Loucy (cell line): ENCODE measurements at regions not wholly inside any gene's neighbourhood (a gene's known extent, or its start where the extent isn't known, plus 50 kb on each side); places are given as distances from the start of the nearest gene placed in this dataset.

Experiments
- H2AFZ ChIP-seq: fragments of 200-600 bp; sonication (generic); 2 replicates; pipeline ENCODE4 v1.6.0; 2016; ENCODE audit warnings: antibody characterized with exemption, mild to moderate bottlenecking, low read length, moderate library complexity
- H3F3A ChIP-seq: fragments of 200-600 bp; 2 replicates; pipeline ENCODE4 v1.6.0; 2016; ENCODE audit warnings: antibody characterized with exemption, low read depth, mild to moderate bottlenecking
- H3K27me3 ChIP-seq: fragments of 200-600 bp; sonication (generic); 2 replicates; pipeline ENCODE4 v1.6.1; 2014; ENCODE audit warnings: low read length, mild to moderate bottlenecking; ENCODE audit not compliant: insufficient read depth, poor library complexity, severe bottlenecking
- H3K36me3 ChIP-seq: fragments of 200-600 bp; sonication (generic); 2 replicates; pipeline ENCODE4 v1.6.1; 2016; ENCODE audit warnings: low read length; ENCODE audit not compliant: insufficient read depth
- H3K4me1 ChIP-seq: fragments of 200-600 bp; sonication (generic); 2 replicates; pipeline ENCODE4 v1.5.1; 2014; ENCODE audit warnings: low read length, mild to moderate bottlenecking; ENCODE audit not compliant: insufficient read depth, poor library complexity, severe bottlenecking
- H3K4me2 ChIP-seq: fragments of 200-600 bp; sonication (generic); 2 replicates; pipeline ENCODE4 v1.6.0; 2014; ENCODE audit warnings: antibody characterized with exemption, low read length, low read depth, mild to moderate bottlenecking; ENCODE audit not compliant: poor library complexity, severe bottlenecking
- H3K4me3 ChIP-seq: fragments of 200-600 bp; sonication (generic); 2 replicates; pipeline ENCODE4 v1.5.1; 2014; ENCODE audit warnings: low read length, mild to moderate bottlenecking, mixed read lengths; ENCODE audit not compliant: poor library complexity, severe bottlenecking
- H3K79me2 ChIP-seq: fragments of 200-600 bp; sonication (generic); 2 replicates; pipeline ENCODE4 v1.6.1; 2014; ENCODE audit warnings: low read length; ENCODE audit not compliant: insufficient read depth
- H3K9ac ChIP-seq: fragments of 200-600 bp; sonication (generic); 2 replicates; pipeline ENCODE4 v1.6.0; 2014; ENCODE audit warnings: mild to moderate bottlenecking, low read depth, low read length, moderate library complexity; ENCODE audit not compliant: poor library complexity, severe bottlenecking
- H3K9me2 ChIP-seq: fragments of 200-600 bp; sonication (generic); replicated peaks from 2 replicates; pipeline ENCODE4 v1.6.1; 2016; ENCODE audit warnings: low read depth, low read length, mixed read lengths
- H3K9me3 ChIP-seq: fragments of 200-600 bp; sonication (generic); 2 replicates; pipeline ENCODE4 v1.6.1; 2014; ENCODE audit warnings: mild to moderate bottlenecking, antibody characterized with exemption, low read length, low read depth; ENCODE audit not compliant: insufficient read depth
- H4K20me1 ChIP-seq: fragments of 200-600 bp; sonication (generic); 2 replicates; pipeline ENCODE4 v1.6.0; 2014; ENCODE audit warnings: antibody characterized with exemption, low read length, mild to moderate bottlenecking; ENCODE audit not compliant: insufficient read depth, poor library complexity, severe bottlenecking
- CTCF ChIP-seq: fragments of 200-600 bp; sonication (generic); conservative IDR thresholded peaks from 2 replicates; pipeline ENCODE4 v1.5.1; 2014; ENCODE audit warnings: mild to moderate bottlenecking, antibody characterized with exemption, low read length
- EZH2phosphoT487 ChIP-seq: fragments of 200-600 bp; IDR thresholded peaks from 2 replicates; pipeline ENCODE4 v1.6.1; 2018; ENCODE audit warnings: antibody characterized with exemption, mild to moderate bottlenecking, moderate library complexity, borderline replicate concordance

DNA sequence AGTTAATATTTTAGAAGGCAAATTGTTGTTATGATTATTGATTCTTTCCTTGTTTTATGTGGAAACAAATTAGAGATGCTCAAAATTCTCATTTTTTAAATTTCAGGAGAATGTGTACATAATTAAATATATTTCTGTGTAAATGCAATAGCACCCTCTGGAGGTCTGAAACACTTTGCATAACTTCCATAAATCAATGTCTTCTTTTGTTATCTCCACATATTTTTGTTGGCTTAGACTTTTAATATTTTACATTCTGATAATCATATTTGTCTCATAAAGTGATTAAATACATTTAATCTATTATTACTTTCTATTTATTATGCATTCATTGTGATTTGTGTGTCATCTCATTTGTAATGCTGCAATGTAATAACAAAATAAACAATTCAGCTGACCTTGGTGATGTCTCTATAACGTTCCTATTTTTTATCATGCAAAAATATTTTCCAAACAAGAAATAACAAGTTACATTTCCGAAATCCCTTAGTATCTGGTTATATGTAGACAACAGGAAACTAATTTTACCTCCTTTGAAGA, 201.8 kb upstream of the GALNT5 start:
- H3K9ac ChIP-seq, result no peak overlapping the region
- H3K36me3 ChIP-seq, result no peaks in the 10 kb centered on the region
- no peaks in the 10 kb centered on the region for H3K9me3 ChIP-seq
- TF ChIP-seq CTCF (peak; percentile 62), EZH2phosphoT487 (no peak)
- no peaks in the 10 kb centered on the region for H3F3A ChIP-seq
- H3K4me1 ChIP-seq, result no peaks in the 10 kb centered on the region
- H3K27me3 ChIP-seq, result no peaks in the 10 kb centered on the region
- no peaks in the 10 kb centered on the region for H3K79me2 ChIP-seq
- H2AFZ ChIP-seq, result no peak overlapping the region
- no peaks in the 10 kb centered on the region for H3K9me2 ChIP-seq
- H3K4me3 ChIP-seq, result no peak overlapping the region
- no peak overlapping the region for H3K4me2 ChIP-seq
- no peaks in the 10 kb centered on the region for H4K20me1 ChIP-seq

DNA sequence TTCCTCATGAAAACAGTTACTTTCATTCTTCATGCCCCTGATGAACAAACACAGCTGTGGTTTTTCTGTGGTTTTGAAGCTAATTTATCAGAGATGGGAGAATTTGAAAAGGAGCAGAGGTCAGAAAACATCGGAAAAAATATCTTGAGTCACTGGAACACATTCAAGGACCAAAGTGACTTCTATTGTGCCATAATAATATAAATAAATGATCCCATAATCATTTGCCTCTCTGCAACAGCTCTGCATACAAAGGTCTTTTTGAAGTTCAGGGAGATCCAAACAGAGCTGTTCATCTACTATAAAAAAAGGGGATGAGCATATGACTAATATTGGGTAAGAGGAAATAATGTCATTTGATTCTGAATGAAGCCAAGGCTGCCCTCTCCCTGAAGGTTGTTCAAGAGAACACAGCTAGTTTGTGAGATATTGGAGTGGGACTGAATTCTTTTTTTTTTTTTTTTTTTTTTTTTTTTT, 201.3 kb upstream of the GALNT5 start:
- TF ChIP-seq CTCF, result no peak
- no peak for TF ChIP-seq EZH2phosphoT487
- Histone ChIP-seq H3F3A (no peaks in the 10 kb centered on the region), H2AFZ (no peak overlapping the region), H3K36me3 (no peaks in the 10 kb centered on the region), H3K79me2 (no peaks in the 10 kb centered on the region), H3K27me3 (no peaks in the 10 kb centered on the region), H3K9me2 (no peaks in the 10 kb centered on the region), H3K4me2 (no peak overlapping the region), H4K20me1 (no peaks in the 10 kb centered on the region), H3K9me3 (no peaks in the 10 kb centered on the region), H3K9ac (no peak overlapping the region), H3K4me3 (no peak overlapping the region), H3K4me1 (no peaks in the 10 kb centered on the region)

DNA sequence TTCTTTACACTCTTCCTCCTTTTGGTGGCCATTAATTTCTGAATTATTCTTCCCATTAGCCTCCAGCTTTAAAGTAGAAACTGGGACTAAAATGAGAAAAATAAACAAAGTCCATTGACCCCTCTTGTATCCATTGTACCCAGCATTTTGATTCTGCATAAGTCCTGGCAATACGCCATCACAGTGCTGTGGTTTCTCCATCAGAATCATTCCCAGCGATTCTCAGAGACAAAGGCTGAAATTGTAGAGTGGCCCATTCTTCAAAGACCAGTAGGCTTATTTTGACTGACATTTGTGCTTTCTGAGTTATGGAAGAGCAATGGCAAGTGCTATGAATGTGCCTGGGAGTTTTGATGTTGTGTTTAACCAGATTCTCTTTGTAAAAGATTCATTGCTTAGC, 199.3 kb upstream of the GALNT5 start:
- no peaks in the 10 kb centered on the region for H3K9me2 ChIP-seq
- H3K9ac ChIP-seq, result no peak overlapping the region
- no peaks in the 10 kb centered on the region for H4K20me1 ChIP-seq
- no peak overlapping the region for H3K4me2 ChIP-seq
- no peaks in the 10 kb centered on the region for H3F3A ChIP-seq
- H3K4me3 ChIP-seq, result no peak overlapping the region
- H3K27me3 ChIP-seq, result no peaks in the 10 kb centered on the region
- H3K9me3 ChIP-seq, result no peaks in the 10 kb centered on the region
- no peak overlapping the region for H2AFZ ChIP-seq
- no peaks in the 10 kb centered on the region for H3K4me1 ChIP-seq
- TF ChIP-seq CTCF, result no peak
- TF ChIP-seq EZH2phosphoT487, result no peak
- no peaks in the 10 kb centered on the region for H3K79me2 ChIP-seq
- no peaks in the 10 kb centered on the region for H3K36me3 ChIP-seq
